Activated T-cell treated with anti-CD3 and anti-CD28 coated beads, Interleukin-2, amount 50 U/mL, for 1 hour (primary cell): ENCODE measurements at regions not wholly inside any gene's neighbourhood (a gene's known extent, or its start where the extent isn't known, plus 50 kb on each side); places are given as distances from the start of the nearest gene placed in this dataset.

Source experiments
- DNase-seq: peaks from one replicate; pipeline ENCODE4 v3.0.0-alpha.2; 2020

GRCh38 chr20:39424962-39425678 lies 463.0 kb downstream of the DHX35 start:
- no peak for DNase-seq

DNA sequence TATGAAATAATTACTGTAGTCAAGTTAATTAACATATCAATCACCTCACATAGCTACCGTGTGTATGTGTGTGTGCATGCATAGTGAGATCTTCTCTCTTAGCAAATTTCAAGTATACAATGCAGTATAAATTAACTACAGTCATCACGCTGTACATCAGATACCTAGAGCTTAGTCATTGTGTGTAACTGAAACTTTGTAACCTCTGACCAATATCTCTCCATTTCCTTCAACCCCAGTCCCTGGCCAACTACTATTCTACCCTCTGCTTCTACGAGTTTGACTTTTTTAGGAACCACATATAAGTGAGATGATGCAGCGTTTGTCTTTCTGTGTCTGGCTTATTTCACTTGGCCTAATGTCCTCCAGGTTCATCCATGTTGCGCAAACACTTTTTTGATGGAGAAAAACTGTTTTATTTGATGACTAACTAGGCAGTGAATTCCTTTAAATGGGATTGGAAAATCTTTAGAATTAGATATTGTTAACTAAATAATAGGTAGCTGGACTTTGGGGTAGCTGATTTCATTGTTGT lies 459.5 kb downstream of the DHX35 start:
- DNase-seq: no peak

DNA sequence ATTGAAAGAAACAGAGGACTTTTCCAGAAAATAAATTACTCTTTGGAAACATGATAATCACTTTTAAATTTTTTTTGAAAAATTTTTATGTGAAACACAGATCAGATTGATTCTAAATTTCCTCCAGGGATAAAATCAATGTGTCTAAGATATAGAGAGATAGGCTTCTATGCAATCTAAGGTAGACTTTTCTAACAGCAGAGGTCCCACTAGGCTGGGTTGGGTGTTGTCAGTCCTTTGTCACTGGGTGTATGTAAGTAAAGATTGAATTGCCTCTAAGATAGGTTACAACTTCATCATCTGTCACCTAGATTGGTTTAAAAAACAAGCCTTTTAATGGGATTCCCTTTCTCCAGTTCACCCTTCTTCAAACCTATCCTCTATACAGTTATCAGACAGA lies 449.9 kb downstream of the DHX35 start:
- no peak for DNase-seq

GRCh38 chr20:39399463-39399862 lies 437.3 kb downstream of the DHX35 start:
- DNase-seq: no peak

- no peak for DNase-seq
These were observed 436.5 kb downstream of the DHX35 start for GRCh38 chr20:39398656-39399055.

- DNase-seq: no peak
These were observed 435.5 kb downstream of the DHX35 start for GRCh38 chr20:39397646-39398045.

DNA sequence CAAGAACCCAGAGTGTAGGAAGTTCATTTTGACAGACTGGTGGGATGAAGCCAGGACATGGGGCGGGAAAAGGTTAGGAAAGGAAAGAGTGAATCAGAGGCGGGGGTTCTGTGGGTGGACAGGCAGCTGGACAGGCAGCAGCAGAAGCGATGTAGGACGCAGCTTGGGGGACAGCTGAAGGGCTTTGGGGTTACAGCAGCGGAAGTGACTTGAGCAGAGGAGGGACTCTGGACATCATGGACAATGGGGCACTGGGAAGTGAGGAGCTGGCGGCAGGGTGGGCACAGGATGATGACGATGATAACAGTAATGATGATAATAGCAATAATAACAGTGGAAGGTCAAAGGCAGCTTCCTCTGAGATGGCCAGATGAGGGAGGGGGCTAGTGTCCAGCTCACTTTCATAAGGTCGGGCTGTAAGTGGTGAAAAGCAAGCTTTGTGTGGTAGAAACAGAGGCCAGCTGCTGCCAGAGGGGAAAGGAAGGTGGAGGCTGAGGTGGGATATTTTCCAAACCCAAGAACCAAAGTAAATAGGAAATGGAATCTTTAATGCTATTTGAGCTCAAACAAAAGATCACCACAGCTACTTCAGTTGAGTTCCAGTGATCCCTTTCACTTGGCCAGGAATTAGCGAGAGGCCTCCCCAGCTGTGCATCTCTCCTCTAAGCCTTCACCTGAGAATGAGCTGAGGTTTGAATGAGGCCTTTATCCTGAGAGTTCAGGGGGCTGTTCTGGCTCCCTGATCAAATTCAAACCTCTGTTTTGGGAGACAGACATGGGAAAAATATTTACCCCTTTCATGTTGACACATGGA lies 433.5 kb downstream of the DHX35 start:
- no peak for DNase-seq

GRCh38 chr20:39394461-39394860 lies 432.3 kb downstream of the DHX35 start:
- no peak for DNase-seq

- DNase-seq: no peak
These were observed 428.0 kb downstream of the DHX35 start for GRCh38 chr20:39390186-39390585.

DNA sequence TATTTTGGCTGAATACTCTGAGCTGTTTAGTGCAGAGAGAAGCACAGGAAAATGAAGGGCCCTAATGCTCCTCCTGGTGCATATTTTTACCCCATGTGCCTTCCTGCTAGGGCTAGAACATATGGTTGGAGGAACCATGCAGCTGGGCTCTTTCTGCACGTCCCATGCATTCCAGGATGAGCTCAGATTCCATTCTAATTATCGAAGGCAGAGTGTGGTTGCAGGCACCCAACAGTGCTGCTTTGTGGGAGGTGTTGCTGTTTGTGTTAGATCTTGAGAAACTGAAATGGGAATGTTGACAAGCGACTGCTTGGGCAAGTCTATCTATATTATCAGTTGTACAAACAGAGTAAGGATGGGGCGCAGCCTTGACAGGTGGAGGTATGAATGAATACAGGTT lies 419.5 kb downstream of the DHX35 start:
- DNase-seq: no peak

GRCh38 chr20:39378776-39379175 lies 416.6 kb downstream of the DHX35 start:
- DNase-seq: no peak

DNA sequence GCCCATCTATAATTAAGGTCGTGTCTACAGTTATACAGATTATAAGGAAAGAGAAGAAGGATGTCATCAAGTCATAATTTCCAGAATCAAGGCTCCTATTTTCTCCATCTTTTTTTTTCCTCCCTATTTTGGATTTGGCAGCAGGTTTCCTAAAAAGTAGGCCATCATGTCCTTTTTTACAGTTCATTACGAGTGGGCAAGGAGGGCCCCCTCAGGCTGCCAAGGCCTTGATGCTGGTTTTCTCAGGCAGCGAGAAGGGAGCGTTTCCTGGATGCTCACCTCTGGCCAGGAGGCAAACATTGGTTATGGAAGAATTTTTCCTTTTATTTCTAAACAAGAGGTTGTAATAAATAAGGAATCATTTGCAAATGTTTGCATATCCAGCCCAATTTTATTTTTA lies 414.6 kb downstream of the DHX35 start:
- DNase-seq: no peak

- DNase-seq: no peak
These were observed 402.2 kb downstream of the DHX35 start for GRCh38 chr20:39364320-39364719.

DNA sequence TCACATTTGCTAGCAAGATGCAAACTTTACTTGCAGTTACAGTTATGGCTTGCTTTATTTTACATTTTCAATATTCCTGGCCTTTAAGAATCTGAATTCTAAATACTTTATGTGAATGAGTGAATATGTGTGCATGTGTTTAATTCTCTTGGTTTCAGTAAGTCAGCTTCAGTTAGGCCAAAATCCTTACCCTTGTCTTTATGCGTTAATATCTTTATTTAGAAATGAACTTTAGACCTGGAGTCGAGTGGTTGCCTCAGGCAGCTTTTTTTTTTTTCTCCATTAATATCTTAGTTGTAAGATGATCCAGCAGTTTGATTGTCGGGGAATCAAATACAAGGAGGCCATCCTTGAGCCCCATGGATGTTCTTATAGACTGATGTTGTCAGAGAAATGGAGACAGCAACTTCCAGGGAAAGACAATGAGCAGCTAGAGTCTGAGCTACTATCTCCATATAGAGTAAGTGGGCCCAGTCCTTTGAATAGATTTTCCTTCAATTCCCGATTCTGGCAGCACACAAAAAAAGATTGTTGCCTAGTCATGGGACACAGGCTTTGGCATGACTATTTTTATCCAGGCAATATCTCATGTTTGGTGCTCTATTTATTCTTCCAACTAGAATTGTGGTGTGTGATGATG lies 398.0 kb downstream of the DHX35 start:
- no peak for DNase-seq

DNA sequence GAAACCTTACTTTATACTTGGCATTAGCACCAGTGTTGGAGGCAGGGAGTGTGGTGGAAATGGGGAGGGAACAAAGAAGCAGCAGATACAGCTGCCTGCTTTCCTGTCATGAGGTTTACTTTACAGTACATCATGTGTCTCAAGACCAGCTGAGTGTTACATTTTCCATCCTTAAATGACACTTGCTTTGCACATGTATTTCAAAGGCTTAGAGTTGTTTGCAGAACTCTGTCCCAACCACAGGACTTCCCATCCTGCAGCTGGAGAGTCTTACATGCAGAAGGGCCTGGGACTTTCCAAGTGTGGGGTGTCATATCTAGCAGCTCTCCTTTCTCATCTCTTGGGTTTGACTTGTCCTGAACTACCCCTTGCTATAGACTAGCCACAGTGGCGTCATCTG lies 395.9 kb downstream of the DHX35 start:
- DNase-seq: no peak

DNA sequence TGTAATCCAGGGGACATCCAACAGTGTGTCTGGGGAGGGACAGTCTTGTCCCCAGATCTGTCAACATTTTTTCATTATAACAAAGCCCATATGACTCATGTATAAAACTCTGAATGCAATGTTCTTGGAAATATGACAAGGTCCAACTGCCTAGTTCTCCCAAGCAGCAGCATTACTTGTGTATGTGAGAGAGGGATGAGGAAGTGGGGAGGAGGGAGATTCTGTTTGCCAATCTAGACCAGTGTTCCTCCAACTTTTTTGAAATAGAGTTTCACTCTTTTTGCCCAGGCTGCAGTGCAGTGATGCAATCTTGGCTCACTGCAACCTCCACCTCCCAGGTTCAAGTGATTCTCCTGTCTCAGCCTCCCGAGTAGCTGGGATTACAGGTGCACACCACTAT lies 394.8 kb downstream of the DHX35 start:
- DNase-seq: no peak

DNA sequence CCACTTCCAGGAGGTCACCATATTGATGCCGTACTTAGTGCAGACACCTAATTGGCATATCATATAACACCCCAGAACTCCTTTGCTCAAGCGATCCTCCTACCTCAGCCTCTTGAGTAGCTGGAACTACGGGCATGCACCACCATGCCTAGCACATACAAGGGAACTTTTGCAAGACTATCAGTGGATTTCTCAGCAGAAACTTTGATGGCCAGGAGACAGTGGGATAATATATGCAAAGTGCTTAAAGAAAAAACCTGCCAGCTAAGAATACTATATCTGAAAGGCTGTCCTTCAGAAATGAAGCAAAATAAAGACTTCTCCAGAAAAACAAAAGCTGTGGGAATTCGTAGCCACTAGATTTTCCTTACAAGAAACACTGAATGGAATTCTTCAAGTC lies 387.1 kb downstream of the DHX35 start:
- no peak for DNase-seq

GRCh38 chr20:39347626-39348025 lies 385.5 kb downstream of the DHX35 start:
- no peak for DNase-seq

GRCh38 chr20:39342463-39342862 lies 380.3 kb downstream of the DHX35 start:
- no peak for DNase-seq

DNA sequence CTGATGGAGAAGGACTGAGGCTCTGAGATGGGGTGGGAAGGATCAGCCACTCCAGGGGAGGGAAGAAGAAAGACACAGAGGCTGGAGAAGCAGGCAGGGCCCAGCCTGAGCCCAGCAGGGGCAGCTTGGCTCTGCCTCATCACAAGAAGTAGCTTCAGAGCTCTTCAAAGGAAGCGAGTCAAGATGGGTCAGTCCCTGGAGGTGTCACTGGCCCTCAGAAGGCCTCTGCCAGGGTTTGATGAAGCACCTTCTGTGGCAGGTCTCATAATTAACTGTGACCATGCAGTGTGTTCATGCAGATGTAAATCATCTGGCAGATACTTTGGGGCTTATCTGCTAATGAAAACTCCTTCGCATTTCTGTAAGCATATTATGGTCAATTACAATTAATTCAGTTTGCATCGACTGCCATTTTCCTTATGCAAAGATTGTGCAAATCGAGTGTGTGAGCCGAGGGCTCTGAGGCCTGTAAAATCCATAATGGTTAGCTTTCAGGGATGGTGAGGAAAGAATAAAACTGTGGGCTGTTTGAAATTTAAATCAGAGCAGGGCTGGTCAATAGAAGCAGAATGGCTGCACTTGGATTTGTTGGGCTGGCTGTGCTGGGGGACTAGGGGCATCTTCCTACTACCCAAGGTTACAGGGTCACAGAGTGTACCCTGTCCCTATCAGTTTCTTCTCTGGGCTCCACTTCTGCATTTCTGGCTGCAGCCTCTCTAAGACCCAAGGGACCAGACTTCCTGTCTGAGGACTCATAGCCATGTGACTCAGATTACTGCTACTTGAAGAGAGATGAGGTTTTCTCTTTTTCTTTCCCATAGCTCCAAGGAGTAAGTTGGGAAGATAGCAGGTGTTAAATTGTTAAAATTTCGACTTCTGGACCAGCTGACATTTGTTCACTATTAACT lies 376.6 kb downstream of the DHX35 start:
- DNase-seq: no peak

- DNase-seq: no peak
These were observed 371.1 kb downstream of the DHX35 start for GRCh38 chr20:39333211-39333610.

GRCh38 chr20:39328347-39328746 lies 366.2 kb downstream of the DHX35 start:
- DNase-seq: no peak

- no peak for DNase-seq
These were observed 363.9 kb downstream of the DHX35 start for GRCh38 chr20:39326050-39326449.
